GM23338 (cell line): ENCODE measurements at regions not wholly inside any gene's neighbourhood (a gene's known extent, or its start where the extent isn't known, plus 50 kb on each side); places are given as distances from the start of the nearest gene placed in this dataset.

Experiments used
- EZH2phosphoT487 ChIP-seq: fragments of 200-600 bp; sonication (generic); IDR thresholded peaks from one replicate; pipeline ENCODE4 v1.8.1; 2018; ENCODE audit warnings: antibody characterized with exemption; ENCODE audit not compliant: unreplicated experiment
- NANOG ChIP-seq: IDR thresholded peaks from 2 replicates; pipeline ENCODE4 v1.6.1; 2016; ENCODE audit warnings: antibody characterized with exemption, borderline replicate concordance
- POLR2AphosphoS5 ChIP-seq: IDR thresholded peaks from 2 replicates; pipeline ENCODE4 v1.6.1; 2016; ENCODE audit warnings: antibody characterized with exemption, low read depth
- ZNF331 ChIP-seq: fragments of 250-450 bp; sonication (Bioruptor Pico); IDR thresholded peaks from 2 replicates; pipeline ENCODE4 v1.5.0; 2020; ENCODE audit warnings: low read depth, mild to moderate bottlenecking, moderate library complexity
- TF ChIP-seq, protein P1 (sequence below): fragments of 250-450 bp; sonication (Bioruptor Pico); IDR thresholded peaks from 2 replicates; pipeline ENCODE4 v1.5.0; 2020; ENCODE audit warnings: mild to moderate bottlenecking, moderate library complexity
- TF ChIP-seq, protein P2 (sequence below): IDR thresholded peaks from one replicate; pipeline ENCODE4 v1.6.1; 2018; ENCODE audit warnings: antibody characterized with exemption; ENCODE audit not compliant: unreplicated experiment
- TF ChIP-seq, protein P3 (sequence below), 2 experiments: fragments of 200-600 bp in 1 of 2; sonication (generic) in 1 of 2; conservative IDR thresholded peaks; 2 replicates each; pipeline versions ENCODE4 v1.5.1 to v1.6.1; 2016 to 2017; ENCODE audit warnings: antibody characterized with exemption in 2 of 2, low read depth in 2 of 2, mild to moderate bottlenecking in 2 of 2, moderate library complexity in 1 of 2
- TF ChIP-seq, protein P4 (sequence below): IDR thresholded peaks from 2 replicates; pipeline ENCODE4 v1.6.1; 2016; ENCODE audit warnings: antibody characterized with exemption

DNA sequence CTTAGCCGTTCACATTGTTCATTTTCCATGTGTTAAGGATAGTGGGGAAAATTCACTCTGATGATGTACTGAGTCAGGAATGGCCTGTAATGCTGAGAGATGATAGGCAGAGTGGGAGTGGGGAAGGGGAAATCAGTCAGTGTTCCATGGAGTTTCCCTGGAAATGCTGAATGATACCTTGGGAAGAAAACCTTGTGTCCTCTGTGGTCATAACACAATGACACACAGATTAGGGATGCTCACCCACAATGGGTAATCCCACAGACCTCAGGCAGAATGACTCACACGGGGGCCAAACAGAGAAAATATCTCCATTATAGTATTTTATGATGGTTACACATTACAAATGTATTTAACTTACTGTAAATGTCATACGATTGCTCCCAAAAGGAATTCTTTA is 118.0 kb downstream of the SNX19 start (continued):
- TF ChIP-seq, protein P1, sequence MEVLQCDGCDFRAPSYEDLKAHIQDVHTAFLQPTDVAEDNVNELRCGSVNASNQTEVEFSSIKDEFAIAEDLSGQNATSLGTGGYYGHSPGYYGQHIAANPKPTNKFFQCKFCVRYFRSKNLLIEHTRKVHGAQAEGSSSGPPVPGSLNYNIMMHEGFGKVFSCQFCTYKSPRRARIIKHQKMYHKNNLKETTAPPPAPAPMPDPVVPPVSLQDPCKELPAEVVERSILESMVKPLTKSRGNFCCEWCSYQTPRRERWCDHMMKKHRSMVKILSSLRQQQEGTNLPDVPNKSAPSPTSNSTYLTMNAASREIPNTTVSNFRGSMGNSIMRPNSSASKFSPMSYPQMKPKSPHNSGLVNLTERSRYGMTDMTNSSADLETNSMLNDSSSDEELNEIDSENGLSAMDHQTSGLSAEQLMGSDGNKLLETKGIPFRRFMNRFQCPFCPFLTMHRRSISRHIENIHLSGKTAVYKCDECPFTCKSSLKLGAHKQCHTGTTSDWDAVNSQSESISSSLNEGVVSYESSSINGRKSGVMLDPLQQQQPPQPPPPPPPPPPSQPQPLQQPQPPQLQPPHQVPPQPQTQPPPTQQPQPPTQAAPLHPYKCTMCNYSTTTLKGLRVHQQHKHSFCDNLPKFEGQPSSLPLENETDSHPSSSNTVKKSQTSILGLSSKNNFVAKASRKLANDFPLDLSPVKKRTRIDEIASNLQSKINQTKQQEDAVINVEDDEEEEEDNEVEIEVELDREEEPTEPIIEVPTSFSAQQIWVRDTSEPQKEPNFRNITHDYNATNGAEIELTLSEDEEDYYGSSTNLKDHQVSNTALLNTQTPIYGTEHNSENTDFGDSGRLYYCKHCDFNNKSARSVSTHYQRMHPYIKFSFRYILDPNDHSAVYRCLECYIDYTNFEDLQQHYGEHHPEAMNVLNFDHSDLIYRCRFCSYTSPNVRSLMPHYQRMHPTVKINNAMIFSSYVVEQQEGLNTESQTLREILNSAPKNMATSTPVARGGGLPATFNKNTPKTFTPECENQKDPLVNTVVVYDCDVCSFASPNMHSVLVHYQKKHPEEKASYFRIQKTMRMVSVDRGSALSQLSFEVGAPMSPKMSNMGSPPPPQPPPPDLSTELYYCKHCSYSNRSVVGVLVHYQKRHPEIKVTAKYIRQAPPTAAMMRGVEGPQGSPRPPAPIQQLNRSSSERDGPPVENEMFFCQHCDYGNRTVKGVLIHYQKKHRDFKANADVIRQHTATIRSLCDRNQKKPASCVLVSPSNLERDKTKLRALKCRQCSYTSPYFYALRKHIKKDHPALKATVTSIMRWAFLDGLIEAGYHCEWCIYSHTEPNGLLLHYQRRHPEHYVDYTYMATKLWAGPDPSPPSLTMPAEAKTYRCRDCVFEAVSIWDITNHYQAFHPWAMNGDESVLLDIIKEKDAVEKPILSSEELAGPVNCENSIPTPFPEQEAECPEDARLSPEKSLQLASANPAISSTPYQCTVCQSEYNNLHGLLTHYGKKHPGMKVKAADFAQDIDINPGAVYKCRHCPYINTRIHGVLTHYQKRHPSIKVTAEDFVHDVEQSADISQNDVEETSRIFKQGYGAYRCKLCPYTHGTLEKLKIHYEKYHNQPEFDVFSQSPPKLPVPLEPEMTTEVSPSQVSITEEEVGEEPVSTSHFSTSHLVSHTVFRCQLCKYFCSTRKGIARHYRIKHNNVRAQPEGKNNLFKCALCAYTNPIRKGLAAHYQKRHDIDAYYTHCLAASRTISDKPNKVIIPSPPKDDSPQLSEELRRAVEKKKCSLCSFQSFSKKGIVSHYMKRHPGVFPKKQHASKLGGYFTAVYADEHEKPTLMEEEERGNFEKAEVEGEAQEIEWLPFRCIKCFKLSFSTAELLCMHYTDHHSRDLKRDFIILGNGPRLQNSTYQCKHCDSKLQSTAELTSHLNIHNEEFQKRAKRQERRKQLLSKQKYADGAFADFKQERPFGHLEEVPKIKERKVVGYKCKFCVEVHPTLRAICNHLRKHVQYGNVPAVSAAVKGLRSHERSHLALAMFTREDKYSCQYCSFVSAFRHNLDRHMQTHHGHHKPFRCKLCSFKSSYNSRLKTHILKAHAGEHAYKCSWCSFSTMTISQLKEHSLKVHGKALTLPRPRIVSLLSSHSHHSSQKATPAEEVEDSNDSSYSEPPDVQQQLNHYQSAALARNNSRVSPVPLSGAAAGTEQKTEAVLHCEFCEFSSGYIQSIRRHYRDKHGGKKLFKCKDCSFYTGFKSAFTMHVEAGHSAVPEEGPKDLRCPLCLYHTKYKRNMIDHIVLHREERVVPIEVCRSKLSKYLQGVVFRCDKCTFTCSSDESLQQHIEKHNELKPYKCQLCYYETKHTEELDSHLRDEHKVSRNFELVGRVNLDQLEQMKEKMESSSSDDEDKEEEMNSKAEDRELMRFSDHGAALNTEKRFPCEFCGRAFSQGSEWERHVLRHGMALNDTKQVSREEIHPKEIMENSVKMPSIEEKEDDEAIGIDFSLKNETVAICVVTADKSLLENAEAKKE (CRISPR knock-in tag): no peak
- TF ChIP-seq ZNF331 (CRISPR knock-in tag) (no peak), EZH2phosphoT487 (no peak), POLR2AphosphoS5 (no peak), NANOG (no peak)
- TF ChIP-seq, protein P2, sequence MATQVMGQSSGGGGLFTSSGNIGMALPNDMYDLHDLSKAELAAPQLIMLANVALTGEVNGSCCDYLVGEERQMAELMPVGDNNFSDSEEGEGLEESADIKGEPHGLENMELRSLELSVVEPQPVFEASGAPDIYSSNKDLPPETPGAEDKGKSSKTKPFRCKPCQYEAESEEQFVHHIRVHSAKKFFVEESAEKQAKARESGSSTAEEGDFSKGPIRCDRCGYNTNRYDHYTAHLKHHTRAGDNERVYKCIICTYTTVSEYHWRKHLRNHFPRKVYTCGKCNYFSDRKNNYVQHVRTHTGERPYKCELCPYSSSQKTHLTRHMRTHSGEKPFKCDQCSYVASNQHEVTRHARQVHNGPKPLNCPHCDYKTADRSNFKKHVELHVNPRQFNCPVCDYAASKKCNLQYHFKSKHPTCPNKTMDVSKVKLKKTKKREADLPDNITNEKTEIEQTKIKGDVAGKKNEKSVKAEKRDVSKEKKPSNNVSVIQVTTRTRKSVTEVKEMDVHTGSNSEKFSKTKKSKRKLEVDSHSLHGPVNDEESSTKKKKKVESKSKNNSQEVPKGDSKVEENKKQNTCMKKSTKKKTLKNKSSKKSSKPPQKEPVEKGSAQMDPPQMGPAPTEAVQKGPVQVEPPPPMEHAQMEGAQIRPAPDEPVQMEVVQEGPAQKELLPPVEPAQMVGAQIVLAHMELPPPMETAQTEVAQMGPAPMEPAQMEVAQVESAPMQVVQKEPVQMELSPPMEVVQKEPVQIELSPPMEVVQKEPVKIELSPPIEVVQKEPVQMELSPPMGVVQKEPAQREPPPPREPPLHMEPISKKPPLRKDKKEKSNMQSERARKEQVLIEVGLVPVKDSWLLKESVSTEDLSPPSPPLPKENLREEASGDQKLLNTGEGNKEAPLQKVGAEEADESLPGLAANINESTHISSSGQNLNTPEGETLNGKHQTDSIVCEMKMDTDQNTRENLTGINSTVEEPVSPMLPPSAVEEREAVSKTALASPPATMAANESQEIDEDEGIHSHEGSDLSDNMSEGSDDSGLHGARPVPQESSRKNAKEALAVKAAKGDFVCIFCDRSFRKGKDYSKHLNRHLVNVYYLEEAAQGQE: no peak
- TF ChIP-seq, protein P3, sequence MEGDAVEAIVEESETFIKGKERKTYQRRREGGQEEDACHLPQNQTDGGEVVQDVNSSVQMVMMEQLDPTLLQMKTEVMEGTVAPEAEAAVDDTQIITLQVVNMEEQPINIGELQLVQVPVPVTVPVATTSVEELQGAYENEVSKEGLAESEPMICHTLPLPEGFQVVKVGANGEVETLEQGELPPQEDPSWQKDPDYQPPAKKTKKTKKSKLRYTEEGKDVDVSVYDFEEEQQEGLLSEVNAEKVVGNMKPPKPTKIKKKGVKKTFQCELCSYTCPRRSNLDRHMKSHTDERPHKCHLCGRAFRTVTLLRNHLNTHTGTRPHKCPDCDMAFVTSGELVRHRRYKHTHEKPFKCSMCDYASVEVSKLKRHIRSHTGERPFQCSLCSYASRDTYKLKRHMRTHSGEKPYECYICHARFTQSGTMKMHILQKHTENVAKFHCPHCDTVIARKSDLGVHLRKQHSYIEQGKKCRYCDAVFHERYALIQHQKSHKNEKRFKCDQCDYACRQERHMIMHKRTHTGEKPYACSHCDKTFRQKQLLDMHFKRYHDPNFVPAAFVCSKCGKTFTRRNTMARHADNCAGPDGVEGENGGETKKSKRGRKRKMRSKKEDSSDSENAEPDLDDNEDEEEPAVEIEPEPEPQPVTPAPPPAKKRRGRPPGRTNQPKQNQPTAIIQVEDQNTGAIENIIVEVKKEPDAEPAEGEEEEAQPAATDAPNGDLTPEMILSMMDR (conservative IDR thresholded peaks at IDR 0.05; ENCODE audit: low read depth in 2 of 2): no peak
- TF ChIP-seq, protein P4, sequence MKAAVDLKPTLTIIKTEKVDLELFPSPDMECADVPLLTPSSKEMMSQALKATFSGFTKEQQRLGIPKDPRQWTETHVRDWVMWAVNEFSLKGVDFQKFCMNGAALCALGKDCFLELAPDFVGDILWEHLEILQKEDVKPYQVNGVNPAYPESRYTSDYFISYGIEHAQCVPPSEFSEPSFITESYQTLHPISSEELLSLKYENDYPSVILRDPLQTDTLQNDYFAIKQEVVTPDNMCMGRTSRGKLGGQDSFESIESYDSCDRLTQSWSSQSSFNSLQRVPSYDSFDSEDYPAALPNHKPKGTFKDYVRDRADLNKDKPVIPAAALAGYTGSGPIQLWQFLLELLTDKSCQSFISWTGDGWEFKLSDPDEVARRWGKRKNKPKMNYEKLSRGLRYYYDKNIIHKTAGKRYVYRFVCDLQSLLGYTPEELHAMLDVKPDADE: no peak
